DOHH2 (cell line): ENCODE measurements at regions not wholly inside any gene's neighbourhood (a gene's known extent, or its start where the extent isn't known, plus 50 kb on each side); places are given as distances from the start of the nearest gene placed in this dataset.

Experiments
- CTCF ChIP-seq: fragments of 200-600 bp; sonication (generic); IDR thresholded peaks from one replicate; pipeline ENCODE4 v1.5.1; 2014; ENCODE audit warnings: antibody characterized with exemption, mild to moderate bottlenecking, low read depth, low read length; ENCODE audit not compliant: poor library complexity, severe bottlenecking
- EZH2phosphoT487 ChIP-seq: fragments of 200-600 bp; sonication (generic); IDR thresholded peaks from 2 replicates; pipeline ENCODE4 v1.6.1; 2017; ENCODE audit warnings: borderline replicate concordance, mild to moderate bottlenecking, antibody characterized with exemption, low read length, moderate library complexity, mixed read lengths

- TF ChIP-seq EZH2phosphoT487: no peak
- no peak for TF ChIP-seq CTCF
Observed at GRCh38 chr3:66150977-66151376, 69.8 kb upstream of the SLC25A26 start.
